Keratinocyte (primary cell): ENCODE measurements at regions not wholly inside any gene's neighbourhood (a gene's known extent, or its start where the extent isn't known, plus 50 kb on each side); places are given as distances from the start of the nearest gene placed in this dataset.

Experiments used
- DNase-seq: peaks from one replicate; pipeline ENCODE4 v3.0.0-alpha.2; 2011; ENCODE audit warnings: low read depth, missing footprints, low spot score
- FAIRE-seq: peaks from 2 replicates; lab custom pipeline; 2011; peaks lifted over from hg19 to GRCh38; lab: Jason Lieb, UNC
- H2AFZ ChIP-seq: 2 replicates; pipeline ENCODE4 v1.6.0; 2012; ENCODE audit warnings: low read length, control low read depth, inconsistent platforms; ENCODE audit not compliant: control insufficient read depth
- H3K27ac ChIP-seq: 2 replicates; pipeline ENCODE4 v1.5.1; 2011; ENCODE audit warnings: low read length; ENCODE audit not compliant: control insufficient read depth, insufficient read depth
- H3K27me3 ChIP-seq: 3 replicates; pipeline ENCODE4 v1.6.0; 2011; ENCODE audit warnings: low read length; ENCODE audit not compliant: control insufficient read depth, insufficient read depth; ENCODE audit errors: extremely low read depth
- H3K36me3 ChIP-seq, 2 experiments: 2 replicates in 1 of 2; 3 replicates in 1 of 2; pipeline ENCODE4 v1.5.1; 2011; ENCODE audit warnings: low read length in 2 of 2, mild to moderate bottlenecking in 1 of 2; ENCODE audit not compliant: control insufficient read depth in 2 of 2, insufficient read depth in 2 of 2; ENCODE audit errors: extremely low read depth in 1 of 2
- H3K4me1 ChIP-seq: 3 replicates; pipeline ENCODE4 v1.5.1; 2011; ENCODE audit warnings: low read length; ENCODE audit not compliant: control insufficient read depth, insufficient read depth; ENCODE audit errors: extremely low read depth
- H3K4me2 ChIP-seq: 3 replicates; pipeline ENCODE4 v1.6.0; 2011; ENCODE audit warnings: low read depth, low read length; ENCODE audit not compliant: control insufficient read depth, insufficient read depth; ENCODE audit errors: extremely low read depth
- H3K4me3 ChIP-seq, 3 experiments: fragments of 200-600 bp in 1 of 3; sonication (generic) in 1 of 3; 2 replicates in 2 of 3; 3 replicates in 1 of 3; pipeline ENCODE4 v1.5.1; 2011 to 2016; ENCODE audit warnings: low read length in 3 of 3, mild to moderate bottlenecking in 3 of 3, control low read depth in 2 of 3, inconsistent platforms in 1 of 3, low read depth in 1 of 3, mixed read lengths in 1 of 3, mixed run types in 1 of 3, moderate library complexity in 1 of 3; ENCODE audit not compliant: control insufficient read depth in 2 of 3, insufficient read depth in 2 of 3; ENCODE audit errors: extremely low read depth in 1 of 3
- H3K79me2 ChIP-seq: 2 replicates; pipeline ENCODE4 v1.6.0; 2012; ENCODE audit warnings: low read length; ENCODE audit not compliant: control insufficient read depth, insufficient read depth
- H3K9ac ChIP-seq: 3 replicates; pipeline ENCODE4 v1.6.0; 2011; ENCODE audit warnings: low read length; ENCODE audit not compliant: control insufficient read depth, insufficient read depth; ENCODE audit errors: extremely low read depth
- H3K9me1 ChIP-seq: 3 replicates; pipeline ENCODE4 v1.6.0; 2011; ENCODE audit warnings: low read length; ENCODE audit not compliant: control insufficient read depth, insufficient read depth; ENCODE audit errors: extremely low read depth
- H3K9me3 ChIP-seq: 2 replicates; pipeline ENCODE4 v1.5.1; 2012; ENCODE audit warnings: low read depth, low read length; ENCODE audit not compliant: control insufficient read depth
- H4K20me1 ChIP-seq: 3 replicates; pipeline ENCODE4 v1.6.0; 2011; ENCODE audit warnings: low read length; ENCODE audit not compliant: control insufficient read depth, insufficient read depth; ENCODE audit errors: extremely low read depth
- EZH2 ChIP-seq: IDR thresholded peaks from one replicate; pipeline ENCODE4 v1.6.1; 2012; ENCODE audit warnings: inconsistent platforms, mild to moderate bottlenecking, low read length, moderate library complexity
- dilution Hi-C: fragments of 300-500 bp; cut with MboI; formaldehyde crosslinking; loops from one replicate; pipeline ENCODE4 v1.7.0; 2020; ENCODE audit warnings: low sequenced_read_pairs; ENCODE audit not compliant: extremely low pct_ligation_motif_present
- TF ChIP-seq, protein P1 (sequence below), 3 experiments: IDR thresholded peaks in 1 of 3; conservative IDR thresholded peaks in 1 of 3; optimal IDR thresholded peaks in 1 of 3; 2 replicates in 2 of 3; 3 replicates in 1 of 3; pipeline versions ENCODE3 to v1.5.1; 2011; ENCODE audit warnings: low read length in 3 of 3, mild to moderate bottlenecking in 3 of 3, moderate library complexity in 2 of 3, control low read depth in 1 of 3, inconsistent platforms in 1 of 3; ENCODE audit not compliant: insufficient read depth in 2 of 3; ENCODE audit errors: extremely low read depth in 1 of 3

DNA sequence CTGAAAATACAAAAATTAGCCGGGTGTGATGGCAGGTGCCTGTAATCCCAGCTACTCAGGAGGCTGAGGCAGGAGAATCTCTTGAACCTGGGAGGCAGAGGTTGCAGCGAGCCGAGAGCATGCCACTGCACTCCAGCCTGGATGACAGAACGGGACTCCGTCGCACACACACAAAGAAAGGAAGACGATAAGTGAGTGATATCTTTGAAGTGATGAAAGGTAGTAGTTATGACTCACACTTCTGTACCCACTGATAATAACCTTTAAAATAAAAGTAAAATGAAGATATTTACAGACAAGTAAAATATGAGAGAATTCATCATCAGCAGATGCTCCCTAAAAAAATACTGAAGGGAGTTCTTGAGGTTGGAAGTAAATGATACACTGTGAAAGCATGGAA, 171.3 kb upstream of the CRY1 start:
- H3K4me2 ChIP-seq = no peak overlapping the region

DNA sequence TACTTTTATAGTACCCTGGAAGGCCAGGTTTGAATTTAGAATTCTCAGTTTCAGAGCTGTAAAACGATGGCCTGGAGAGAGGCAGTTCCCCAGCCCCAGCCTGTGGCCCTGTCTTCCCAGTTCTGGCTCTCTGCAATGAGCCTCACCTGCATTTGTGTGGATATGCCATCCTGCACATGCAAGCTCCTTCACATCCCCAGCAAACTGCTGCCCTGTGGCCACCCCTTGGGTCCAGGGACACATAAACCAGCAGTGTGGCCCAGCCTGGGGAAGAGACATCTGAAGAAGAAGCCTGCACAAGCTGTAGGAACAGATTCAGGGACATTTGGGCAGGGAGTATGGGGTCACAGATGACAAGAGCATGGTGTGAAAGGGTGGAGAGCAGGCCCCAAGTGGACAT, 174.3 kb upstream of the CRY1 start:
- Histone ChIP-seq H3K9me3 (no peaks in the 10 kb centered on the region), H3K27me3 (no peaks in the 10 kb centered on the region), H3K9me1 (no peaks in the 10 kb centered on the region), H3K4me1 (no peaks in the 10 kb centered on the region), H3K36me3 (no peaks in the 10 kb centered on the region), H3K79me2 (no peaks in the 10 kb centered on the region), H3K9ac (no peak overlapping the region), H4K20me1 (no peaks in the 10 kb centered on the region), H3K27ac (no peak overlapping the region), H3K4me3 (no peak overlapping the region), H2AFZ (no peak overlapping the region), H3K4me2 (no peak overlapping the region)
- dilution Hi-C loops = no loop called here
- FAIRE-seq (no peak), DNase-seq (no peak)
- TF ChIP-seq, protein P1, sequence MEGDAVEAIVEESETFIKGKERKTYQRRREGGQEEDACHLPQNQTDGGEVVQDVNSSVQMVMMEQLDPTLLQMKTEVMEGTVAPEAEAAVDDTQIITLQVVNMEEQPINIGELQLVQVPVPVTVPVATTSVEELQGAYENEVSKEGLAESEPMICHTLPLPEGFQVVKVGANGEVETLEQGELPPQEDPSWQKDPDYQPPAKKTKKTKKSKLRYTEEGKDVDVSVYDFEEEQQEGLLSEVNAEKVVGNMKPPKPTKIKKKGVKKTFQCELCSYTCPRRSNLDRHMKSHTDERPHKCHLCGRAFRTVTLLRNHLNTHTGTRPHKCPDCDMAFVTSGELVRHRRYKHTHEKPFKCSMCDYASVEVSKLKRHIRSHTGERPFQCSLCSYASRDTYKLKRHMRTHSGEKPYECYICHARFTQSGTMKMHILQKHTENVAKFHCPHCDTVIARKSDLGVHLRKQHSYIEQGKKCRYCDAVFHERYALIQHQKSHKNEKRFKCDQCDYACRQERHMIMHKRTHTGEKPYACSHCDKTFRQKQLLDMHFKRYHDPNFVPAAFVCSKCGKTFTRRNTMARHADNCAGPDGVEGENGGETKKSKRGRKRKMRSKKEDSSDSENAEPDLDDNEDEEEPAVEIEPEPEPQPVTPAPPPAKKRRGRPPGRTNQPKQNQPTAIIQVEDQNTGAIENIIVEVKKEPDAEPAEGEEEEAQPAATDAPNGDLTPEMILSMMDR (optimal IDR thresholded peaks at IDR 0.05 in 1 of 3, IDR thresholded peaks at IDR 0.05 in 1 of 3, conservative IDR thresholded peaks at IDR 0.05 in 1 of 3; ENCODE audit: extremely low read depth in 1 of 3, insufficient read depth in 2 of 3, low read length in 3 of 3) = no peak
- TF ChIP-seq EZH2 = no peak

More for the DNA sequence above, 171.3 kb upstream of the CRY1 start:
- Histone ChIP-seq H3K4me3 (no peak overlapping the region), H4K20me1 (no peaks in the 10 kb centered on the region), H3K27ac (no peak overlapping the region), H3K36me3 (no peaks in the 10 kb centered on the region), H3K4me1 (no peaks in the 10 kb centered on the region), H3K9ac (no peak overlapping the region), H3K27me3 (no peaks in the 10 kb centered on the region), H3K9me3 (no peaks in the 10 kb centered on the region), H2AFZ (no peak overlapping the region), H3K79me2 (no peaks in the 10 kb centered on the region), H3K9me1 (no peaks in the 10 kb centered on the region)
- FAIRE-seq (no peak), DNase-seq (no peak)
- dilution Hi-C loops = no loop called here
- TF ChIP-seq, protein P1 (optimal IDR thresholded peaks at IDR 0.05 in 1 of 3, IDR thresholded peaks at IDR 0.05 in 1 of 3, conservative IDR thresholded peaks at IDR 0.05 in 1 of 3; ENCODE audit: extremely low read depth in 1 of 3, insufficient read depth in 2 of 3, low read length in 3 of 3) = no peak
- TF ChIP-seq EZH2 = no peak
